ENCODE measurements at regions not wholly inside any gene's neighbourhood (a gene's known extent, or its start where the extent isn't known, plus 50 kb on each side); places are given as distances from the start of the nearest gene placed in this dataset.

GRCh38 chr6:15993716-15994228 is 135.1 kb upstream of the MYLIP start:
- DNase-seq, result no peak

- DNase-seq, result no peak
Measured at GRCh38 chr6:15990179-15990578, 138.7 kb upstream of the MYLIP start.

GRCh38 chr6:15989397-15989796 is 139.5 kb upstream of the MYLIP start:
- no peak for DNase-seq

- DNase-seq, result no peak
Measured at GRCh38 chr6:15987569-15987968, 141.3 kb upstream of the MYLIP start.

GRCh38 chr6:15986027-15986629 is 142.8 kb upstream of the MYLIP start:
- no peak for DNase-seq

GRCh38 chr6:15985379-15985959 is 143.4 kb upstream of the MYLIP start:
- no peak for DNase-seq

- no peak for DNase-seq
Measured at GRCh38 chr6:15981956-15982355, 146.9 kb upstream of the MYLIP start.

- DNase-seq, result no peak
Measured at GRCh38 chr6:15980801-15981200, 148.1 kb upstream of the MYLIP start.

GRCh38 chr6:15978426-15978825 is 150.5 kb upstream of the MYLIP start:
- no peak for DNase-seq

- DNase-seq, result no peak
Measured at GRCh38 chr6:15977050-15977449, 151.8 kb upstream of the MYLIP start.

GRCh38 chr6:15974817-15975216 is 154.1 kb upstream of the MYLIP start:
- DNase-seq, result no peak

- DNase-seq, result no peak
Measured at GRCh38 chr6:15970517-15970916, 158.4 kb upstream of the MYLIP start.

- DNase-seq, result no peak
Measured at GRCh38 chr6:15969236-15969778, 159.6 kb upstream of the MYLIP start.

- no peak for DNase-seq
Measured at GRCh38 chr6:15968519-15968918, 160.4 kb upstream of the MYLIP start.

- DNase-seq, result no peak
Measured at GRCh38 chr6:15966000-15966520, 162.8 kb upstream of the MYLIP start.

GRCh38 chr6:15962449-15962764 is 166.5 kb upstream of the MYLIP start:
- DNase-seq, result no peak

GRCh38 chr6:15961635-15962448 is 167.0 kb upstream of the MYLIP start:
- no peak for DNase-seq

- DNase-seq, result no peak
Measured at GRCh38 chr6:15960740-15961634, 167.9 kb upstream of the MYLIP start.

GRCh38 chr6:15957655-15958169 is 171.2 kb upstream of the MYLIP start:
- DNase-seq, result no peak

GRCh38 chr6:15956205-15957106 is 172.4 kb upstream of the MYLIP start:
- DNase-seq, result no peak

- no peak for DNase-seq
Measured at GRCh38 chr6:15955484-15955883, 173.4 kb upstream of the MYLIP start.

Measured in activated naive CD4-positive, alpha-beta T cell (primary cell).